ENCODE measurements at regions not wholly inside any gene's neighbourhood (a gene's known extent, or its start where the extent isn't known, plus 50 kb on each side); places are given as distances from the start of the nearest gene placed in this dataset.

DNA sequence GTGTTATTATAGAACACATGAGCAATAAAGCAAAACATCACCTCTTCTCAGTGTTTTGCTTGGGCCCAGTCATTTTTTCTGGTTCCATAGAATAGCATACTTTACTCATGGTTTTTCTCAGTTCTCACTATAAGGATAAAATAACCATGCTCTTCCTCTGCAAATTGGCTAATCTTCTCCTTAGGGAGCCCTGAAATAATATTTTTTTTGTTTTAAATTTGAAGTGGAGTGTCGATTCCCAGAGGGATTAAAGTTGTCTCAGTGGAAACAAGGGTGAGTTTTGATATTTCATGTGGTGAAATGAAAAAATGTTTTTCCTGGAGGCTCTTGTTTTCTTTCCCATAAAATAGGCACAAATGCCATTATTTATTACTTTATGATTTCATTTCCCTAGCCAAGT is 127.3 kb downstream of the NOC3L start:
- DNase-seq (ENCODE audit: extremely low spot score, unreplicated experiment): no peak
- H3K4me3 Mint-ChIP-seq (ENCODE audit: unreplicated experiment): no peak overlapping the region
- H3K27me3 Mint-ChIP-seq (ENCODE audit: unreplicated experiment): peaks cover 10% of the 10 kb centered on the region
- peaks cover 46% of the 10 kb centered on the region for H3K4me1 Mint-ChIP-seq (ENCODE audit: unreplicated experiment)
- H3K36me3 Mint-ChIP-seq (ENCODE audit: unreplicated experiment): peaks cover 17% of the 10 kb centered on the region
- TF ChIP-seq, protein P1, sequence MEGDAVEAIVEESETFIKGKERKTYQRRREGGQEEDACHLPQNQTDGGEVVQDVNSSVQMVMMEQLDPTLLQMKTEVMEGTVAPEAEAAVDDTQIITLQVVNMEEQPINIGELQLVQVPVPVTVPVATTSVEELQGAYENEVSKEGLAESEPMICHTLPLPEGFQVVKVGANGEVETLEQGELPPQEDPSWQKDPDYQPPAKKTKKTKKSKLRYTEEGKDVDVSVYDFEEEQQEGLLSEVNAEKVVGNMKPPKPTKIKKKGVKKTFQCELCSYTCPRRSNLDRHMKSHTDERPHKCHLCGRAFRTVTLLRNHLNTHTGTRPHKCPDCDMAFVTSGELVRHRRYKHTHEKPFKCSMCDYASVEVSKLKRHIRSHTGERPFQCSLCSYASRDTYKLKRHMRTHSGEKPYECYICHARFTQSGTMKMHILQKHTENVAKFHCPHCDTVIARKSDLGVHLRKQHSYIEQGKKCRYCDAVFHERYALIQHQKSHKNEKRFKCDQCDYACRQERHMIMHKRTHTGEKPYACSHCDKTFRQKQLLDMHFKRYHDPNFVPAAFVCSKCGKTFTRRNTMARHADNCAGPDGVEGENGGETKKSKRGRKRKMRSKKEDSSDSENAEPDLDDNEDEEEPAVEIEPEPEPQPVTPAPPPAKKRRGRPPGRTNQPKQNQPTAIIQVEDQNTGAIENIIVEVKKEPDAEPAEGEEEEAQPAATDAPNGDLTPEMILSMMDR (IDR thresholded peaks at IDR 0.05): no peak
- H3K9me3 Mint-ChIP-seq (ENCODE audit: unreplicated experiment): no peaks in the 10 kb centered on the region
- H3K27ac Mint-ChIP-seq (ENCODE audit: unreplicated experiment): peak overlapping the region; percentile 61

DNA sequence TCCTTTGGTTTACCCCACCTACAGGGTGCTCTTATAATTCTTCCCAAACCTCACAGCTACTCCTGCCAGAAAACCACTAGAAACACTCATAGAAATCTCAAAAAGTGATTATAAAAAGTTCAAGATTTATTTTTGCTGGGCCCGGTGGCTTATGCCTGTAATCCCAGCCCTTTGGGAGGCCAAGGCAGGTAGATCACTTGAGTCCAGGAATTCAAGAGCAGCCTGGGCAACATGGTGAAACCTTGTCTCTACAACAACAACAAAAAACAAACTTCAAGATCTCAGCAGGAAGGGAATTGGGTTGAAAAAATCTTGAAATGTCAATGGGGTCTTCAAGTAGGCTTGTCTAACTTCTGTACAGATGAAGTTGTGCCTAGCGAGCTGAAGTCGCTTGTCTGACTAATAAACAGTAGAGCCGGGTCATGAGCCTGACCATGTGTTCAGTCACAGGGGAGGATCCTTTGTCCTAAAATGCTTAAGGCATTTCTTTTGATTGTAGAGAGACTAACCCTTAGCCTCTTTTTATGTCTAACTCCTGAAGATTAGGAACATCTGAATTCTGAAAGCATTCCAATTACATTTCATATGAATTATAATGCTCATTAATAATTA is 124.6 kb downstream of the NOC3L start:
- Mint-ChIP-seq H3K4me3 (ENCODE audit: unreplicated experiment) (no peak overlapping the region), H3K36me3 (ENCODE audit: unreplicated experiment) (peaks cover 15% of the 10 kb centered on the region), H3K4me1 (ENCODE audit: unreplicated experiment) (peaks cover 37% of the 10 kb centered on the region), H3K27ac (ENCODE audit: unreplicated experiment) (no peak overlapping the region), H3K27me3 (ENCODE audit: unreplicated experiment) (peaks cover 6% of the 10 kb centered on the region), H3K9me3 (ENCODE audit: unreplicated experiment) (no peaks in the 10 kb centered on the region)
- no peak for DNase-seq (ENCODE audit: extremely low spot score, unreplicated experiment)
- TF ChIP-seq, protein P1 (IDR thresholded peaks at IDR 0.05): no peak

DNA sequence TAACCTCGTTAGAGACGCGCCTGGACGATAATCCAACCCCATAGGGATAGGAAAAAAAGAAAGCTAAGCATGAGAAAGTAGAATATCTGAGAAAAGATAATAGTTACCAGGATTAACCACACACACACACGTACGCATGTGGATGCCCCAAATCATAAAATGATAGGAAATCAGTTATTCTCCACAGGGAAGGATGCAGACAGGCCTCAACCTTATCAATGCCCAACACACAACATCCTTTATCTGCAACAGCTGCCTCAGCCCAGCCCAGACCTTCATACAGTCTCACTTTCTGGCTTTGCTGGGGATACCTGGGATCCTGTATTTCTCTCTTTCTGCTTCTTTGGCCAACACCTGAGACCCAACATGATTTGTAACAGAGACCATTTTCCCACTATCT is 123.0 kb downstream of the NOC3L start:
- H3K27me3 Mint-ChIP-seq (ENCODE audit: unreplicated experiment): peaks cover 6% of the 10 kb centered on the region
- H3K4me1 Mint-ChIP-seq (ENCODE audit: unreplicated experiment): peaks cover 28% of the 10 kb centered on the region
- H3K4me3 Mint-ChIP-seq (ENCODE audit: unreplicated experiment): no peak overlapping the region
- TF ChIP-seq, protein P1 (IDR thresholded peaks at IDR 0.05): no peak
- H3K27ac Mint-ChIP-seq (ENCODE audit: unreplicated experiment): no peak overlapping the region
- peaks cover 12% of the 10 kb centered on the region for H3K36me3 Mint-ChIP-seq (ENCODE audit: unreplicated experiment)
- no peak for DNase-seq (ENCODE audit: extremely low spot score, unreplicated experiment)
- H3K9me3 Mint-ChIP-seq (ENCODE audit: unreplicated experiment): no peaks in the 10 kb centered on the region

DNA sequence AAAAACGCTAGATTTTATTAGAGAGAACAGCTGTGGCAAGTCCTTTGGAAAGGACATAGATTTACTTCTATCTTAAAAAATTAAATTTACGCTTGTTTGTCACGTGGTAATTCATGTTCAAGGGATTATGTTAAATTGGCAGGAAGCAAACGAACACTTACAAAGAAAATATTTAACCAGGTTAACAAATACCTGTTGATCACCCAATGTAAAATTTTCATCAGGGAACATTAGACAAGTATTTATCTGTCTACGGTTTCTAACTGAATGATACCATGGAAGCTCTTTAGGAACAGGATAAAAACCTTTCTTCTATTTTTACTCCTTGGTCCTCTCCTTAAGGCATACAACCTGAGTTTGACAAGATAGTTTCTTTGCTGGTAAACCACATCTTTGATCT is 122.2 kb downstream of the NOC3L start:
- DNase-seq (ENCODE audit: extremely low spot score, unreplicated experiment): no peak
- Mint-ChIP-seq H3K36me3 (ENCODE audit: unreplicated experiment) (peaks cover 12% of the 10 kb centered on the region), H3K27ac (ENCODE audit: unreplicated experiment) (no peak overlapping the region), H3K9me3 (ENCODE audit: unreplicated experiment) (no peaks in the 10 kb centered on the region), H3K4me1 (ENCODE audit: unreplicated experiment) (peaks cover 20% of the 10 kb centered on the region), H3K4me3 (ENCODE audit: unreplicated experiment) (no peak overlapping the region), H3K27me3 (ENCODE audit: unreplicated experiment) (peaks cover 6% of the 10 kb centered on the region)
- TF ChIP-seq, protein P1 (IDR thresholded peaks at IDR 0.05): no peak

DNA sequence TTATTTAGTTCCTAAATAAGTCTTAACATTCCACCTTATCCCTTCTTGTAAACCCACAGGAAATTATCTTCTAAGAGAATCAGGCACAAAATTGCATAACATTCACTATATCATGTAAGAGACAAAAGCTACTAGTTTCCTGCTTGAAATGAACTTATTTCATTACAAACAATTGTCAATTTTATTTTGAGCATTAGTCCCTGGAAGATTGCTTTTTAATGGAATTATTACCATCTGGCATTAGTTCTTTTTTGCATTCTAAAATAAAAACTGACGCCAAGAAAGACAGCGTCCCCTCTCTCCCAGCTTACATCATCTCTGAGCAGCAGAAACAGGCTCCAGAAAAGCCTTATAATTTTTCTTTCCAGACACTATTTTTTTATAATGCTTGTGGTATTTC is 121.8 kb downstream of the NOC3L start:
- Mint-ChIP-seq H3K27ac (ENCODE audit: unreplicated experiment) (no peak overlapping the region), H3K9me3 (ENCODE audit: unreplicated experiment) (no peaks in the 10 kb centered on the region), H3K36me3 (ENCODE audit: unreplicated experiment) (peaks cover 12% of the 10 kb centered on the region), H3K4me1 (ENCODE audit: unreplicated experiment) (peaks cover 16% of the 10 kb centered on the region), H3K27me3 (ENCODE audit: unreplicated experiment) (peaks cover 6% of the 10 kb centered on the region), H3K4me3 (ENCODE audit: unreplicated experiment) (no peak overlapping the region)
- TF ChIP-seq, protein P1 (IDR thresholded peaks at IDR 0.05): no peak
- DNase-seq (ENCODE audit: extremely low spot score, unreplicated experiment): no peak
